Cardiac muscle cell (in vitro differentiated cells and primary cell): ENCODE measurements at regions not wholly inside any gene's neighbourhood (a gene's known extent, or its start where the extent isn't known, plus 50 kb on each side); places are given as distances from the start of the nearest gene placed in this dataset.
A peak's percentile ranks its signal among the peaks of the same experiment; 100 is the strongest.

ENCODE experiments used
- DNase-seq, 2 donors: peaks; one replicate each; pipeline versions ENCODE4 v3.0.0 to v3.0.0-alpha.2; 2010 to 2017; ENCODE audit warnings: low read depth in 1 of 2, low spot score in 1 of 2
- H3K27ac ChIP-seq: fragments of 200-600 bp; sonication (generic); 2 replicates; pipeline ENCODE4 v1.5.1; 2016
- H3K27me3 ChIP-seq: fragments of 200-600 bp; sonication (generic); 2 replicates; pipeline ENCODE4 v1.6.0; 2016; ENCODE audit warnings: control low read depth
- H3K36me3 ChIP-seq: fragments of 200-600 bp; sonication (generic); 2 replicates; pipeline ENCODE4 v1.5.1; 2016; ENCODE audit warnings: control low read depth
- H3K4me1 ChIP-seq: fragments of 200-600 bp; sonication (generic); 2 replicates; pipeline ENCODE4 v1.8.1; 2017; ENCODE audit warnings: low read depth, mild to moderate bottlenecking, mixed run types
- H3K4me3 ChIP-seq: fragments of 200-600 bp; sonication (generic); 2 replicates; pipeline ENCODE4 v1.5.1; 2016; ENCODE audit warnings: mild to moderate bottlenecking
- H3K9me3 ChIP-seq: fragments of 200-600 bp; sonication (generic); 2 replicates; pipeline ENCODE4 v1.5.1; 2017; ENCODE audit warnings: low read depth, mild to moderate bottlenecking, control low read depth
- TF ChIP-seq, protein P1 (sequence below): IDR thresholded peaks from 2 replicates; pipeline ENCODE4 v1.5.1; 2012; ENCODE audit warnings: low read depth, mild to moderate bottlenecking, low read length

DNA sequence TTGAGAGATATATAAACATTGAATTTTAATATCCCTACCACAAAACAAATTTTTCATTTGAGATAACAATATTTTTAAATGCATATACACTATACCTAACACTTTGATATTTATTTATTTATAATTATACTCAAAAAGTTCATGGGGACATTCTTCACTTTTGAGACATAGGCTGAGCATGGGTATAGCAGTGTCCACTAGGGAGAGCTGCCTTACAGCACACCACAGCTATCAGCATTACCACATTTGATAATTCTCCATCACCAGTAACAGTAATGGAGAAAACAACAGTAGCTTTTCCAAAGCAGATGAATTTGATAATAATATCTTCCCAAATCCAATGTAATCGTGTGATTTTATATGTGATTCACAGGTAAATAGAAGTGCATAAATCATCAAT, 626.1 kb downstream of the DACH1 start:
- no peak overlapping the region for H3K27ac ChIP-seq
- H3K9me3 ChIP-seq: no peaks in the 10 kb centered on the region
- H3K4me1 ChIP-seq: no peaks in the 10 kb centered on the region
- TF ChIP-seq, protein P1, sequence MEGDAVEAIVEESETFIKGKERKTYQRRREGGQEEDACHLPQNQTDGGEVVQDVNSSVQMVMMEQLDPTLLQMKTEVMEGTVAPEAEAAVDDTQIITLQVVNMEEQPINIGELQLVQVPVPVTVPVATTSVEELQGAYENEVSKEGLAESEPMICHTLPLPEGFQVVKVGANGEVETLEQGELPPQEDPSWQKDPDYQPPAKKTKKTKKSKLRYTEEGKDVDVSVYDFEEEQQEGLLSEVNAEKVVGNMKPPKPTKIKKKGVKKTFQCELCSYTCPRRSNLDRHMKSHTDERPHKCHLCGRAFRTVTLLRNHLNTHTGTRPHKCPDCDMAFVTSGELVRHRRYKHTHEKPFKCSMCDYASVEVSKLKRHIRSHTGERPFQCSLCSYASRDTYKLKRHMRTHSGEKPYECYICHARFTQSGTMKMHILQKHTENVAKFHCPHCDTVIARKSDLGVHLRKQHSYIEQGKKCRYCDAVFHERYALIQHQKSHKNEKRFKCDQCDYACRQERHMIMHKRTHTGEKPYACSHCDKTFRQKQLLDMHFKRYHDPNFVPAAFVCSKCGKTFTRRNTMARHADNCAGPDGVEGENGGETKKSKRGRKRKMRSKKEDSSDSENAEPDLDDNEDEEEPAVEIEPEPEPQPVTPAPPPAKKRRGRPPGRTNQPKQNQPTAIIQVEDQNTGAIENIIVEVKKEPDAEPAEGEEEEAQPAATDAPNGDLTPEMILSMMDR: peak; percentile 51
- peak; percentile 15 to 32 for DNase-seq
- H3K4me3 ChIP-seq: no peak overlapping the region
- H3K36me3 ChIP-seq: no peaks in the 10 kb centered on the region
- no peaks in the 10 kb centered on the region for H3K27me3 ChIP-seq

DNA sequence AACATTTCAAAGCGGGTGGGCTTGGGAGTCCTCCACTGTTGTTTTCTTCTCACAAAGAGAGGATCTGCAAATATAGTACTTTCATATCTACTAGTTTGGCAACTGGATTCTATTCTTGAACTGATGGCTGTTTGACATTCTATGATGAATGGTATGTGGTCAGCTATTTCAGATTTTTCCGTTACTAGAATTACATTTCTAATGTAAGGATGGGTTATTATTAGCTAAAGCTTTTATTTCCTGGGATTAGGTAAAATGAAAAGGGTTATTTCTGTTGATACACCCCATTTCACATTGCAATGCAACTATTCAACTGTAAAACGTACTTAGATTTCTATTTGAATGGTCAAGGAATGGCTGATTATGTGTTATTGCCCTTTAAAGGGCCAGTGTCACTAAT, 629.7 kb downstream of the DACH1 start:
- H3K4me1 ChIP-seq: no peaks in the 10 kb centered on the region
- no peak for DNase-seq
- TF ChIP-seq, protein P1: no peak
- no peak overlapping the region for H3K27ac ChIP-seq
- H3K9me3 ChIP-seq: no peaks in the 10 kb centered on the region
- H3K4me3 ChIP-seq: no peak overlapping the region
- H3K27me3 ChIP-seq: no peaks in the 10 kb centered on the region
- H3K36me3 ChIP-seq: no peaks in the 10 kb centered on the region

DNA sequence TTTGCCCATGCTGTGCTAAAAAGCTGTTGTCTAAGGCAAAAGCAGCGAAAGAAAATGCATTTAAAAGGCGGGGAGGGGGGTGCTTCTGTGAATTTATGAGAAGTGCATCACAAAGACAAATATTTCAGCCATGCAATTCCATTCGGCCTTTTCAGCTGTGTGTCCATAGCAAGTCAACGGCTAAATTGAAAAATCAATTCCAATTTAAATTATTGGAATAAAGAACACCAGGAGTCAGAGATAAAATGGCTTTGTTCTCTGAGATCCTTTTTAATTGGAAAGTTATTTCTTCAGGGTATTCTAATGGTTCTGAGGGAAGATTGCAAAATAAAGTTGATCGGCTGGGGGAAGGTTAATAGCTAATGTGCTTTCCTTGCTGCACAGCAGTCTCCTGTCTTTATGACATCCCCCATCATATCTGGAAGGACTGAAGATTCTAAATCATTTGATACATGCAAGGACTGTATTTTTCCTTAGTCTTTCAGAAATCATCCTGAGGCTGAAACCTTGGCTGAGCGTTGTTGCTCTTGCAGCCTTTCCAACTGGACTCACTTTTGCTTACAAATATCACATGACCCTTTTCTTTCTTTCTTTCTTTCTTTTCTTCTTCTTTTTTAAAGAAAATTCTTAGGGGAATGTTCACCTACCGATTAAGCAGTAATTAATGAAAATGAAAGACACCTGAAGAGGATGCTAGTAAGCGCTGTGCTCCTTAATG, 647.1 kb downstream of the DACH1 start:
- no peaks in the 10 kb centered on the region for H3K4me1 ChIP-seq
- no peak overlapping the region for H3K4me3 ChIP-seq
- no peaks in the 10 kb centered on the region for H3K36me3 ChIP-seq
- no peak for DNase-seq
- no peaks in the 10 kb centered on the region for H3K27me3 ChIP-seq
- H3K9me3 ChIP-seq: no peaks in the 10 kb centered on the region
- no peak overlapping the region for H3K27ac ChIP-seq
- TF ChIP-seq, protein P1: no peak

DNA sequence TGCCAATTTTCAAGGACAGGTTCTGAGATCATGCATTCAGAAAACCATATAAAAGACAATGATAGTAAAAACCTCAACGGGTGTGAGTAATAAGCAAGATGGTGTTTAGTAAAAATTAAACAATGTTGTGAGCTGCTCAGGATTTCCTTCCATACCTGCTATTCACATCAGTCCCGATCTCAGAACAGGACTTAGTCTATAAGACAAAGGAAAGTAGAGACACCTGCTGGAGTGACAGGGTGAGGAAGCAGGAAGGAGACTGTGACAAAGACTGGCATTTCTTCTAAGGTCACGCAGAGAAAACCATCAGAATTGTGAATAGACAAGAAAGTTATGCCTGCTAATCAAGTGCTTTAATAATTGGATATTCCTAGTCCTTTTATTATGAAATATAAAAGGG, 648.0 kb downstream of the DACH1 start:
- DNase-seq: peak in 1 of 2 donors; percentile 3
- no peaks in the 10 kb centered on the region for H3K27me3 ChIP-seq
- H3K36me3 ChIP-seq: no peaks in the 10 kb centered on the region
- H3K9me3 ChIP-seq: no peaks in the 10 kb centered on the region
- no peaks in the 10 kb centered on the region for H3K4me1 ChIP-seq
- TF ChIP-seq, protein P1: no peak
- H3K27ac ChIP-seq: no peak overlapping the region
- no peak overlapping the region for H3K4me3 ChIP-seq

DNA sequence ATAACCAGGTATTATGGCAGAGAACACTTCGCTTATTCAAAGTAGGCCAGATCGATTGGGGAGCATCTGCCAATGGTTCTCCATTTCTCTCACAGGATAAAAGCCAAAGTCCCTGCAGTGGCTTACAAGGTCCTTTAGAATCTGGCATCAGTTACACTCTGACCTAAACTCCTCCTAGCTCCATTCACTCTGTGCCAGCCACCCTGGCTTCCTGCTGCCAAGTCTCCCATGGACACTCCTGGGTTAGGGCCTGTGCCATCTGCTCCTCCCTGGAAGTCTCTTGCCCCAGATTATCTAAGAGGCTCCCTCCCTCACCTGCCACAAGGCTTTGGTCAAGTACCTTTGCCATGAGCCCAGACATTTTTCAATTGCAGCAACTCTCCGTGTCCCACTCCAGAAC, 649.2 kb downstream of the DACH1 start:
- H3K27ac ChIP-seq: no peak overlapping the region
- TF ChIP-seq, protein P1: no peak
- H3K4me3 ChIP-seq: no peak overlapping the region
- H3K4me1 ChIP-seq: no peaks in the 10 kb centered on the region
- H3K27me3 ChIP-seq: no peaks in the 10 kb centered on the region
- no peak for DNase-seq
- no peaks in the 10 kb centered on the region for H3K36me3 ChIP-seq
- no peaks in the 10 kb centered on the region for H3K9me3 ChIP-seq
